Mucosa of rectum (tissue), 2 donors: ENCODE measurements at regions not wholly inside any gene's neighbourhood (a gene's known extent, or its start where the extent isn't known, plus 50 kb on each side); places are given as distances from the start of the nearest gene placed in this dataset.

Experiments
- H3K27ac ChIP-seq, 2 donors: one replicate each; pipeline ENCODE4 v1.7.0; 2013; ENCODE audit warnings: inconsistent platforms in 2 of 2, low read depth in 2 of 2, low read length in 2 of 2
- H3K27me3 ChIP-seq, 2 donors: one replicate each; pipeline ENCODE4 v1.7.0; 2013; ENCODE audit warnings: low read length in 2 of 2; ENCODE audit not compliant: control insufficient read depth in 2 of 2, insufficient read depth in 2 of 2
- H3K36me3 ChIP-seq, 2 donors: one replicate each; pipeline ENCODE4 v1.7.0; 2013; ENCODE audit warnings: low read length in 2 of 2; ENCODE audit not compliant: control insufficient read depth in 2 of 2, insufficient read depth in 2 of 2
- H3K4me1 ChIP-seq, 2 donors: one replicate each; pipeline ENCODE4 v1.7.0; 2013; ENCODE audit warnings: low read length in 2 of 2, mild to moderate bottlenecking in 1 of 2; ENCODE audit not compliant: control insufficient read depth in 2 of 2, insufficient read depth in 2 of 2
- H3K4me3 ChIP-seq, 2 donors: one replicate each; pipeline ENCODE4 v1.7.0; 2013; ENCODE audit warnings: low read length in 2 of 2
- H3K9ac ChIP-seq, 2 donors: one replicate each; pipeline ENCODE4 v1.7.0; 2013; ENCODE audit warnings: low read length in 2 of 2, low read depth in 1 of 2, mild to moderate bottlenecking in 1 of 2
- H3K9me3 ChIP-seq, 2 donors: one replicate each; pipeline ENCODE4 v1.7.0; 2013; ENCODE audit warnings: low read length in 2 of 2; ENCODE audit not compliant: control insufficient read depth in 2 of 2
- donor health status: healthy.
- donor health status: Normal muscosa, but diverticular disease.

DNA sequence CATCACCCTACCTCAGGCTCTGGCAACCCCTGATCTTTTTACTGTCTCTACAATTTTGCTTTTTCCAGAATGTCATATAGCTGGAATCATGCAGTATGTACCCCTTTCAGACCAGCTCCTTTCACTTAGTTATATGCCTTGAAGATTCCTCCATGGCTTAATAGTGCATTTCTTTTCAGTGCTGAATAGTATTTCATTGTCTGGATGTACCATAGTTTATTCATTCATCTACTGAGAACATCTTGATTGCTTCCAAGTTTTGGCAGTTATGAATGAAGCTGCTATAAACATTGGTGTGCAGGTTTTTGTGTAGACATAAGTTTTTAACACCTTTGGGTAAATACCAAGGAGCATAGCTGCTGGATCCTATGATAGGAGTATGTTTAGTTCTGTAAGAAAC lies 50.8 kb upstream of the ANP32A start:
- no peak overlapping the region for H3K9ac ChIP-seq
- H3K27me3 ChIP-seq, result peaks cover 3 to 5% of the 10 kb centered on the region in 2 donors
- H3K4me1 ChIP-seq, result peaks cover 0 to 6% of the 10 kb centered on the region in 2 donors
- no peak overlapping the region for H3K27ac ChIP-seq
- H3K9me3 ChIP-seq, result no peaks in the 10 kb centered on the region
- H3K4me3 ChIP-seq, result no peak overlapping the region
- no peaks in the 10 kb centered on the region for H3K36me3 ChIP-seq

DNA sequence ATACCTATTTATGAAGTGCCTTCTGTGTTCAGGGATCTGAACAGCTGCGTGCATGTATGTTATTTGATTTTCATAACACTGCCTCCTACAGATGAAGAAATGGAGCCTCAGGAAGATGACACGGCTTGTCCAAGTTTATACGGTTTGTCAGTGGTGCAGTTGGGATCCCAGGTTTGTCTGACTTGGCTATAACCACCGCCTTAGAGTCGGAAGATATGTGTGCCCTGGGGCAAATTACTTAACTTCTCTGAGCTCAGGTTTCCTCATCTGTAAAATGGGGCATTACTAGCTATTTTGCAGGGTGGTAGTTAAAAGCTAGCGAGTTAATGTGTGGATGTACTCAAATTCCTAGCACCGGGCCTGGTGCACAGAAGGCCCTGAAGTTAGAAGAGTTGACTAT lies 54.1 kb upstream of the ANP32A start:
- no peak overlapping the region for H3K4me3 ChIP-seq
- H3K9ac ChIP-seq, result no peak overlapping the region
- H3K27me3 ChIP-seq, result peaks cover 1 to 3% of the 10 kb centered on the region in 2 donors
- H3K9me3 ChIP-seq, result no peaks in the 10 kb centered on the region
- H3K27ac ChIP-seq, result no peak overlapping the region
- H3K4me1 ChIP-seq, result peaks cover 0 to 6% of the 10 kb centered on the region in 2 donors
- no peaks in the 10 kb centered on the region for H3K36me3 ChIP-seq

DNA sequence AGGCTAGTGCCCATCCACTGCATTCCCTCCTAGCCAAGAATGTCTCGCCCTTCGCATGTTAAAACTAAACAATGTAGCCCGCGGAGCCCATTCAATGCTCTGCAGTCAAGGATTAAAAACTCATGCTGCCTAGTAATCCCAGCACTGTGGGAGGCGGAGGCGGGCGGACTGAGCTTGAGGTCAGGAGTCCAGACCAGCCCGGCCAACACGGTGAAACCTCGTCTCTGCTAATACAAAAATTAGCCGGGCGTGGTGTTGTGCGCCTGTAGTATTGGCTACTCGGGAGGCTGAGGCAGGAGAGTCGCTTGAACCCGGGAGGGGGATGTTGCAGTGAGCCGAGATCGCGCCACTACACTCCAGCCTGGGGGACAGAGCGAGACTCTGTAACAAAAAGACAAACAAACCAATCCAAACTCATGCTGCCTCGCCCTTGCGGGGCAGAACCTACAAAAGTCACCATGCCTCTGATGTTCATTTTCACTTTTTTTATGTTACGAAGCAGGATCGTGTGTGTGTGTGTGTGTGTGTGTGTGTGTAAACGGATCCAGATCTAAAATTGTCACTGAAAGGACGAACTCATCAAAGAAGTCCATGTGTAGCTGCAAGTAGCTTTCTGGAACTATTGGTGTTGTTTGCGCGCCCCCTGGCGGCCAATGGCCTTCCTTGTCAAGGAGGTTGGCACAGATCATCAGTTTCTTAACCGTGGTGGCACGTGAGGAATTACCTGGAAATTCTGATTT lies 54.8 kb upstream of the SPESP1 start:
- Histone ChIP-seq H3K27ac (no peak overlapping the region), H3K9ac (peak overlapping the region in 1 of 2 donors; percentile 42), H3K4me1 (peaks cover 0 to 6% of the 10 kb centered on the region in 2 donors), H3K36me3 (no peaks in the 10 kb centered on the region), H3K9me3 (no peaks in the 10 kb centered on the region), H3K27me3 (no peaks in the 10 kb centered on the region), H3K4me3 (peak overlapping the region; percentile 48 to 60)

DNA sequence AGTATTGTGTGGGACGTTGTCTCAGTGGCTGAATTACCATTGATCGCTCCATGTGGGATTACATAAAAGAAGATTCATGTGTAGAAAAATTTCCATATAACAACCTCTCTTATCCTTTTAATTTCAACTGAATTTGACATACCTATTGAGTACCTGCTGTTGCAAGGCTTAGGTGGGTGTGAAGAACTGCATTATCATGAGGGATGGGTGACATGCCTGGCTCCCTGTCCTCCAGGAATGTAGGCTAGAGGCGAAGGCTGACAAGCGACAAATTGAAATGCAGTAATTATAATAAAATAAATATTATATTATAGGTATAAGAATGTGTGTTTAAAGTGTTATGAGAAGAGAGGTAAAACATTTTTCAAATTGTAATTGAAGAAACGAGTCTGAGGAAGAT lies 52.7 kb upstream of the SPESP1 start:
- Histone ChIP-seq H3K9me3 (no peaks in the 10 kb centered on the region), H3K9ac (no peak overlapping the region), H3K27ac (no peak overlapping the region), H3K27me3 (peaks cover 0 to 4% of the 10 kb centered on the region in 2 donors), H3K4me1 (peaks cover 0 to 6% of the 10 kb centered on the region in 2 donors), H3K4me3 (no peak overlapping the region), H3K36me3 (no peaks in the 10 kb centered on the region)

DNA sequence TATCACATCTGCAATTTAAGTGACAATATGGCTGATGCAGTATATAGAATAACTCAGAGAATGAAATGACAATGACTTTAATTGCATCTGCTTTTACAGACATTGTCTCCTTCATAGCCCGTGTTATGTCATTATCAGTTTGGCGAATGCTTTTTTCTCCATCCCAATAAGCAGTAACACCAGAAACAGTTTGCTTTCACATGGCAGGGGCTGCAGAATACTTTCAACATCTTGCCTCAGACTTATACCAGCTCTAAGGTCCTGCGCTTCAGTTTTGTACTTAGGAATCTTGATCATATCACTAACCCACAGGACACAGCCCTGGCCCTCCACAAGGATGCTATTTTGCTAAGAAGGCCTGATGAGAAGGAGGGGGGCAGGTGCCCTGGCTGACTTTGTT lies 49.9 kb upstream of the SPESP1 start:
- Histone ChIP-seq H3K9ac (no peak overlapping the region), H3K9me3 (no peaks in the 10 kb centered on the region), H3K36me3 (no peaks in the 10 kb centered on the region), H3K4me1 (peaks cover 0 to 4% of the 10 kb centered on the region in 2 donors), H3K4me3 (no peak overlapping the region), H3K27ac (no peak overlapping the region), H3K27me3 (peaks cover 0 to 4% of the 10 kb centered on the region in 2 donors)
